ENCODE measurements at regions not wholly inside any gene's neighbourhood (a gene's known extent, or its start where the extent isn't known, plus 50 kb on each side); places are given as distances from the start of the nearest gene placed in this dataset.

DNA sequence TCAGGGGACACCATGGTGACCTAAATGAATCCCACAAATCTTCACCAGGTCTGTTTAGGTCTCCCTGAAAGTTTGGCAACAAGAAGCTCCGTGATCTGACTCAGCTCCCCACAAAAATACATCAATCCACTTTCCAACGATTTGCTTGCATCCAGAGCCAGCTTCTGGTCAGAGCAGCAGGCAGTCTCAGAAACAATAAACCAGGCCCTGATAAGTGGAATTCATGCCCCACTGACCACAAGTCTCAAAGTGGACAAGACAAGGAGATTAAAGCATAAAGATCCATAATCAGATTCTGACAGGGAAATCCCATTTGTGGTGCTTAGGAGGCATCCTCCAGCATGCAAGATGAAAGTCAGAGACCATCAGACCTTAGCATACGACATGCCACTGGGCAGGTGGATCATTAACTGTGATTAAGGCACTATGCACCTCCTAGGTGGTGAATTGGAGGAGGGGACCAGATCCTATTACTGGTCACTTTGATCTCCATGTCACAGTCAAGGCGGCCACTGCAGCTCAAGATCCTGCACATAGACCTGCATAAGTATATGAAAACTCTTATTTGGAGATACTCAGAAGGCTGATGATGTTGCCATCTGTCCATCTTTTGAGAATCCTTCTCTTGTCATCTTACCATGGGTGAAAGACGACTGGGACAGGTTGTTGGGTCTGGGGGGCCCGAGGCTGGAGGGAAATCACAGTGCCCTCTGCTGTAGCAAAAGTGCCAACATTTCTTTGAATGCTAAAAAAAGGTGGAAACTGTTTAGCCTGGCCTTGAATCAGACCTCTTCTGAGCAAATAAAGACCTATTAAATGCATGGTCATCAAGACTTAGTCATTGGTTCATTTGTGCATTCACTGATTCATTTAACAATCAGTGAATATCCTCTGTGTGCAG lies 309.2 kb upstream of the CCL2 start:
- TF ChIP-seq, protein P1, sequence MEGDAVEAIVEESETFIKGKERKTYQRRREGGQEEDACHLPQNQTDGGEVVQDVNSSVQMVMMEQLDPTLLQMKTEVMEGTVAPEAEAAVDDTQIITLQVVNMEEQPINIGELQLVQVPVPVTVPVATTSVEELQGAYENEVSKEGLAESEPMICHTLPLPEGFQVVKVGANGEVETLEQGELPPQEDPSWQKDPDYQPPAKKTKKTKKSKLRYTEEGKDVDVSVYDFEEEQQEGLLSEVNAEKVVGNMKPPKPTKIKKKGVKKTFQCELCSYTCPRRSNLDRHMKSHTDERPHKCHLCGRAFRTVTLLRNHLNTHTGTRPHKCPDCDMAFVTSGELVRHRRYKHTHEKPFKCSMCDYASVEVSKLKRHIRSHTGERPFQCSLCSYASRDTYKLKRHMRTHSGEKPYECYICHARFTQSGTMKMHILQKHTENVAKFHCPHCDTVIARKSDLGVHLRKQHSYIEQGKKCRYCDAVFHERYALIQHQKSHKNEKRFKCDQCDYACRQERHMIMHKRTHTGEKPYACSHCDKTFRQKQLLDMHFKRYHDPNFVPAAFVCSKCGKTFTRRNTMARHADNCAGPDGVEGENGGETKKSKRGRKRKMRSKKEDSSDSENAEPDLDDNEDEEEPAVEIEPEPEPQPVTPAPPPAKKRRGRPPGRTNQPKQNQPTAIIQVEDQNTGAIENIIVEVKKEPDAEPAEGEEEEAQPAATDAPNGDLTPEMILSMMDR (IDR thresholded peaks at IDR 0.05), result no peak
- no peak for TF ChIP-seq POLR2A (IDR thresholded peaks at IDR 0.05)
